CD4-positive, alpha-beta T cell treated with Interleukin-4 for 1 hour (primary cell): ENCODE measurements at regions not wholly inside any gene's neighbourhood (a gene's known extent, or its start where the extent isn't known, plus 50 kb on each side); places are given as distances from the start of the nearest gene placed in this dataset.
"Not testable (repeated sequence)": the region's sequence is repeated elsewhere in the genome, so short reads cannot be mapped to it uniquely, and the experiment has no call there.

ENCODE experiments used
- DNase-seq, 2 donors: peaks; one replicate each; pipeline ENCODE4 v3.0.0-alpha.2; 2020 to 2022

GRCh38 chr5:126139086-126139485 is 284.1 kb upstream of the GRAMD2B start:
- no peak for DNase-seq

GRCh38 chr5:126139773-126140172 is 283.4 kb upstream of the GRAMD2B start:
- no peak for DNase-seq

GRCh38 chr5:126143622-126144021 is 279.6 kb upstream of the GRAMD2B start:
- no peak for DNase-seq

DNA sequence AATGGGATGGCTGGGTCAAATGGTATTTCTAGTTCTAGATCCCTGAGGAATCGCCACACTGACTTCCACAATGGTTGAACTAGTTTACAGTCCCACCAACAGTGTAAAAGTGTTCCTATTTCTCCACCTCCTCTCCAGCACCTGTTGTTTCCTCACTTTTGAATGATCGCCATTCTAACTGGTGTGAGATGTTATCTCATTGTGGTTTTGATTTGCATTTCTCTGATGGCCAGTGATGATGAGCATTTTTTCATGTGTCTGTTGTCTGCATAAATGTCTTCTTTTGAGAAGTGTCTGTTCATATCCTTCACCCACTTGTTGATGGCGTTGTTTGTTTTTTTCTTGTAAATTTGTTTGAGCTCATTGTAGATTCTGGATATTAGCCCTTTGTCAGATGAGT is 272.9 kb upstream of the GRAMD2B start:
- DNase-seq: not testable (repeated sequence)

- DNase-seq: not testable (repeated sequence)
Measured at GRCh38 chr5:126155298-126155697, 267.9 kb upstream of the GRAMD2B start.

DNA sequence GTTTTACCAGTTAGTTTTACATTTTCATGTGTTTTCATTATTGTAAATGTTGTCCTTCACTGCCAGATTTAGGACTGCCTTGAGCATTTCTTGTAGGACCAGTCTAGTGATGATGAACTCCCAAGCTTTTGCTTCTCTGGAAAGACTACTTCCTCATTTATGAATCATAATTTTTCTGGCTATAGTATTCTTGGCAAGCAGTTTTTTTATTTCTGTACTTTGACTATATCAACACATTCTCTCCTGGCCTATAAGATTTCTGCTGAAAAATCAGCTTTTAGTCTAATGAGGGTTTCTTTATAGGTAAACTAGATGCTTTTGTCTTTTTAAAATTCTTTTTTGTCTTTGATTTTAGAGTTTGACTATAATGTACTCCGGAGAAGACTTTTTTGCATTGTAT is 256.8 kb upstream of the GRAMD2B start:
- no peak for DNase-seq

DNA sequence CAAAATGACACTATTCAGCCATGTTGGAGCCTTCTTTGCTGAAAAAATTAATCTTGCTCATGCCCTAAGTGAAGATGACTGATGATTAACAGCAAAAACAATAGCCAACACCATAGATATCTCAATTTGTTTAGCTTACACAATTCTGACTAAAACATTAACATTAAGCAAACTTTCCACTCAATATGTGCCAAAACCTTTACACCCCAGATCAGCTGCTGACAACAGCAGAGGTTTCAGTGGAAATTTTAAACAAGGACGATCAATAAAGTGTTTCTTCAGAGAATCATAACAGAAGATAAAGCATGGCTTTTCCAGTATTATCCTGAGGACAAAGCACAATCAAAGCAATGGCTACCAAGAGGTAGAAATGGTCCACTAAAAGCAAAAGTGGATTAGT is 254.4 kb upstream of the GRAMD2B start:
- DNase-seq: no peak

GRCh38 chr5:126171916-126172315 is 251.3 kb upstream of the GRAMD2B start:
- no peak for DNase-seq

DNA sequence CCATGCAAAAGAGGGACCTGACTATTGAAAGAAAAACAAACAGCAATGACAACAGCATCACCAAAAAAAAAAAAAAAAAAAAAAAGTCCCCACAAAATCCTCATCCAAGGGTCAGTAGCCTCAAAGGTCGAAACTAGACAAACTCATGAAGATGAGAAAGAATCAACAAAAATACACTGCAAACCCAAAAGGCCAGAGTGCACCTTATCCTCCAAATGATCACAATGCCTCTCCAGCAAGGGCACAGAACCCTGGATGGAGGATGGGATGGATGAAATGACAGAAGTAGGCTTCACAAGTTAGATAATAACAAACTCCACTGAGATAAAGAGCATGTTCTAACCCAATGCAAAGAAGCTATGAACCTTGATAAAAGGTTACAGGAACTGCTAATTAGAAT is 250.4 kb upstream of the GRAMD2B start:
- DNase-seq: no peak

DNA sequence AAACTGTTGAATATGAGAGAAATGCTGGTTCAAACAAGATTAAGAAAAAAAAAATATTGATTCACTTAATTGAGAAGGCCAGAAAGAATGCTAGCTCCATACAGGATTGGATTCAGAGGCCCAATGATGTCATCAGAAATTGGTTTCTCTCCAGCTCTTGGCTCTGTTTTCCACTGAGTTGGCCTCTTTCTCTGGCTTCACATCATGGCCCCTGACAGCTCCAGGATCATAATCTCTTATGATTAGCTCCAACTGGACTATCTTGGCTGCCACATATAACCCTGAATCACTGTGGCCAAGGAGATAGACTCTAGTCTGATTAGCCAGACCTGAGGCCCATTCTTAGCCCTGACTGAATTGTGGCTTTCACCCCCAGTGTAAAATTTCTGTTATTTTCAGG is 244.7 kb upstream of the GRAMD2B start:
- DNase-seq: no peak

DNA sequence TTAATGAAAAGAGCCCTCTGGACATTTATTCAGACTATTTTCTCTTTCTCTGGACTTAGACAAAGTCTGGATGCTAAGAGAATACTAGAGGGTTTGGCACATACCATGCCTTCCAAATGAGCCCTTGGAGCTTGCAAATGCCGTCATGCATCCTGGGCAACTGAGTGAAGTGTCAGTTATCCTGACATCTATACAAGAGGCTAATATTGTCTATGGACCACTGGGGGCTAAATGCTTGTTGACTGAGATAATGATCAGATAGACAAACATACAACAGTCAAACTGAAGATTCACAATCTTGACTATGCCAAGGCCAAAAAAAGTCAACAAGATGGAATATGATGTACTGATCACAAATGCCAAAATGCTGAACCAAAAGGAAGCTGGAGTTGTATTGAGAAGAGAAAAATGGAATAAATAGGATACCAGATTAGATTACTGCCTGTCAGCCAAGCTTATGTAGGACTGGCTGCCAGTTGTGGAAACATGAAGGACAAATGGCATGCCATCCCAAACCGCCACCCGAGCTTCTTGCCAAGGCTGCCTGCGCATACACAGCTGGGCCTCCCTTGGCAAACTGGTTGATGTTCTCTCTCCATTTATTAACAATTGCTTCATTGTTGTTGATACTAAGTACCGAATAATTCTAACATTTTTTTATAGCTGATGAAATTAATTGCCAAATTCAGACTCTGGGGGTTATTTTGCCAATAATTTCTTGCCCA is 240.1 kb upstream of the GRAMD2B start:
- DNase-seq: no peak

DNA sequence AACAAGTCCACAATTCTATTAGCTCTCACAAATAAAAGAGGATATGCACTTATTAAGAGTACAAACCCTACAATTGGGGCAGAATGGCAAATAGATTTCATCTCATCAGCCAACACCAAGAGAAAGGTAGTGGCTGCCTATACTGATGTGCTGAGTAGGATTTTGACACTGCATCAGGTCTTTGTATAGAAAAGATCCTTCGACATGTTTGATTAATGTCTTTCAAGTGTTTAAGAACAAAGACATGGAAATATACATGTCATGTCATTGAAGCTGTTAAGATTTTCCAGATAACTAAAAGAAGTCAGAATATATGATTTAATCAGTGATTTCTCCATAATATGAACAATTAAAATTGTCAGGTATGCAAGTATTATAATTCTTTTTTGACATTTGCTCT is 238.7 kb upstream of the GRAMD2B start:
- DNase-seq: no peak

GRCh38 chr5:126186210-126186609 is 237.0 kb upstream of the GRAMD2B start:
- no peak for DNase-seq

DNA sequence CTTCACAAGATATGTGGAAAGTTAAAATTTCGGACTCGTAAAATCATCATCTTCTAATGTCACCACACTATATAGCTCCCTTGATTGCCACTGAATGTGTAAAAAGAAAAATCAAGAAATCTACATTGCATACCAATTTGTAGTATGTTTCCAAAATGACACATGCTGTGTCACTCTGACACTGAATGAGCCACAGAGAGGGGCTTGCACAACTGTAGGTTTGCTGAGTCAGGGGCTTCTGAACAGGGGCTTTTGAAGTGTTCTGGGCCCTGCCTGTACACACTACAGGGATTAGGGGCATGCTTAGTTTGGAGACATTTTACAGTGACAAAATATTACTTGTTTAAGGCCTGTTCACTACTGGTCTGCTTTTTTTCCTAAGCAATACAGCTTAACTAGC is 234.4 kb upstream of the GRAMD2B start:
- DNase-seq: no peak

DNA sequence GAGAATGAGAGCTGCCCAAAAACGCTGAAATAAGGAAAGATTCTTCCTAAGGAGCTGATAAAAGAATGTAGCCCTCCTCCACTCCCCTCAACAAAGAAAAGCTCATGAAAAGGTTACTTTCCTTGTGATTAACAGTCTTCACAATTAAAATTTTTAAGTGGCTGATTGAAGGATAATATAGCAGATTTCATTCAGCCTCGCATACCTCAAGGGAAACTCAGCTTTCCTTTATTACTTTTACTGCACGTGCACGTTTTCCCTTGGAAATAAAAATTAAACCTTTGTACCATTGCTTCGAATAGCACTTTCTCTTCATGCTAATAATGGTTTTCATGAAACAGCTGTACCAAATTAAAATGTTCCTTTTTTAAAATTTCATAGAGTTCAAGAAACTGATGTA is 234.0 kb upstream of the GRAMD2B start:
- no peak for DNase-seq

- DNase-seq: no peak
Measured at GRCh38 chr5:126189862-126190261, 233.3 kb upstream of the GRAMD2B start.

- DNase-seq: no peak
Measured at GRCh38 chr5:126192226-126192625, 231.0 kb upstream of the GRAMD2B start.

DNA sequence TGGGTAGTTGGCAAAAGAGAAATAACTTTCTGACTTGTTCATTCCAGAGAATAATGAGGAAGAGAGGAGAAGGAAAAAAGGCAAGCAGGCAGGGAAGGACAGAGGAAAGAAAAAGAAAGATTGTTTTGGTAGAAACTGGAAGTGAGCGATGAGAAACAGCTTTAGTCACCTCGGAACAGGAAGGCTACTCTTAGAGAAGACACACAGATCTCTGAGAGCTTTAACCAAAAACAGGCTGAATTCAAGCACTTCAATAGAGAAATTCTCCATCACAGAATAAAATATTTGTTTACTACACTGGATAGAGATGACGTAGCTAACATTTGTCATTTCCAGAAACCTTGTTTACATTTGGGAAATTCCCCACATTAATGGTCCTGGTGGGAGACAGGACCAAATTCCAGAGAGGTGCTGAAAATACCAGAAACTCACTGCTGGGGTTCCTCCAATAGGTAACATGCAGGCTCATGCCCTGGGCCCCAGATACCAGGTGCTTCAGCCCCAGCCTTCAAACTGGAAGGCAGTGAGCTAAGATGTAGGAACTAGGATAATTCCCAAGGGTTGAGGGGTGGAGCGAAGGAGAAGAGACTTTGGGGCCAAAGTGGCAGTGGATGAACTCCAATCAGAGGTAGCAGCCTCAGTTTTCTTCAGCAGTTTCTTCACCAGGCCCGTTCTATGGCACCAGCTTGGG is 227.7 kb upstream of the GRAMD2B start:
- no peak for DNase-seq

- DNase-seq: no peak
Measured at GRCh38 chr5:126198531-126198930, 224.7 kb upstream of the GRAMD2B start.

- no peak for DNase-seq
Measured at GRCh38 chr5:126199467-126199866, 223.7 kb upstream of the GRAMD2B start.

DNA sequence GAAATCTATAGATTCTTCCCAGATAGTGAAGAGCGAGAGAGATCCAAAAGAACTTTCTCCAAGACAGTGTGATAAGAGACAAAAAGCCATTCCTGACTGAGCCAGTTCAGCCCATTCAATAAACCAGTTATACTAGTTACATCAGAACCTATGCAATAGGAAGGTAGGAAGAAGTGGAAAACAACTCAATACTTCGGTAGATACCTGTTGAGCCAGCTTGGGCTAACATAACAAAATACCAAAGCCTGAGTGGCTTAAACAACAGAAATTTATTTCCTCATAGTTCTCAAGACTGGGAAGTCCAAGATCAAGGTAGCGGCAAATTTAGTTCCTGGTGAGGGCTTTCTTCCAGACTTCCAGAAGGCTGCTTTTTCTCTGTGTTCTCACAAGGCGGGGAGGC is 214.5 kb upstream of the GRAMD2B start:
- no peak for DNase-seq

GRCh38 chr5:126210955-126211354 is 212.3 kb upstream of the GRAMD2B start:
- DNase-seq: no peak

DNA sequence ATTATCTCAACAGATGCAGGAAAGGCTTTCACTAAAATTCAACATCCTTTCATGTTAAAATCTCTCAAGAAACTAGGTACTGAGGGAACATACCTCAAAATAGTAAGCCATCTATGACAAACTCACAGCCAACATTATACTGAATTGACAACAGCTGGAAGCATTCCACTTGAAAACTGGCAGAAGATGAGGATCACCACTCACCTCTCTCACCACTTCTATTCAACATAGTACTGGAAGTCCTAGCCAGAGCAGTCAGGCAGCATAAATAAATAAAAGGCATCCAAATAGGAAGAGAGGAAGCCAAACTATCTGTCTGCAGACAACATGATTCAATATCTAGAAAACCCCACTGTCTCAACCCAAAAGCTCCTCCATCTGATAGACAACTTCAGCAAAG is 203.6 kb upstream of the GRAMD2B start:
- no peak for DNase-seq

DNA sequence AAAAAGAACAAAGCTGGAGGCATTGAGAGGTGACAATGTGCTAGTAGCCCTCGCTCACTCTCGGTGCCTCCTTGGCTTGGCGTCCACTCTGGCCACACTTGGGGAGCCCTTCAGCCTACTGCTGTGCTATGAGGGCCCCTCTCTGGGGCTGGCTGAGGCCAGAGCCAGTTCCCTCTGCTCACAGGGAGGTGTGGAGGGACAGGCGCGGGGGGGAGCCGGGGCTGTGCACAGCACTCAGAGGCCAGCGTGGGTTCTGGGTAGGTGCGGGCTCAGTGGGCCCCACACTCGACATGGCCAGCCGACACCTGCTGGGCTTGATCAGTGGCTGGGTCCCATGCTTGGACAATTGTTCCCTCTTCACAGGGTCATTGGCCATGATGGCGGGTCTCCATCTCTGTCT is 202.5 kb upstream of the GRAMD2B start:
- no peak for DNase-seq

GRCh38 chr5:126228934-126229333 is 194.3 kb upstream of the GRAMD2B start:
- no peak for DNase-seq
